GM23248 (cell line): ENCODE measurements at regions not wholly inside any gene's neighbourhood (a gene's known extent, or its start where the extent isn't known, plus 50 kb on each side); places are given as distances from the start of the nearest gene placed in this dataset.

ENCODE experiments used
- EZH2 ChIP-seq: fragments of 200-600 bp; sonication (generic); IDR thresholded peaks from 2 replicates; pipeline ENCODE4 v1.6.1; 2018; ENCODE audit warnings: antibody characterized with exemption, mild to moderate bottlenecking; ENCODE audit not compliant: insufficient read depth, poor library complexity, severe bottlenecking
- EZH2phosphoT487 ChIP-seq: fragments of 200-600 bp; sonication (generic); IDR thresholded peaks from 2 replicates; pipeline ENCODE4 v1.6.1; 2018; ENCODE audit warnings: antibody characterized with exemption, moderate library complexity, mild to moderate bottlenecking, low read depth; ENCODE audit not compliant: insufficient read depth

- TF ChIP-seq EZH2phosphoT487: no peak
- TF ChIP-seq EZH2: no peak
Observed at GRCh38 chr13:80598189-80598588, 257.3 kb upstream of the SPRY2 start.
